ENCODE measurements at regions not wholly inside any gene's neighbourhood (a gene's known extent, or its start where the extent isn't known, plus 50 kb on each side); places are given as distances from the start of the nearest gene placed in this dataset.

GRCh38 chr3:175896655-175897054, 1037.5 kb downstream of the NAALADL2 start:
- TF ChIP-seq CTCF (IDR thresholded peaks at IDR 0.05 in 4 of 5, conservative IDR thresholded peaks at IDR 0.05 in 1 of 5) (no peak), POLR2A (IDR thresholded peaks at IDR 0.05) (no peak)

Data from gastrocnemius medialis (tissue), 4 donors.